Fibroblast of the aortic adventitia (primary cell): ENCODE measurements at regions not wholly inside any gene's neighbourhood (a gene's known extent, or its start where the extent isn't known, plus 50 kb on each side); places are given as distances from the start of the nearest gene placed in this dataset.
"Not testable (repeated sequence)": the region's sequence is repeated elsewhere in the genome, so short reads cannot be mapped to it uniquely, and the experiment has no call there.

ENCODE experiments used
- DNase-seq: peaks from one replicate; pipeline ENCODE4 v3.0.0-alpha.2; 2010; ENCODE audit warnings: low read depth
- H3K4me3 ChIP-seq: 2 replicates; pipeline ENCODE4 v1.5.1; 2011; ENCODE audit warnings: low read depth, mild to moderate bottlenecking, control low read depth, low read length, moderate library complexity
- CTCF ChIP-seq: IDR thresholded peaks from 2 replicates; pipeline ENCODE4 v1.5.1; 2011; ENCODE audit warnings: mild to moderate bottlenecking, low read length, control low read depth, inconsistent platforms; ENCODE audit not compliant: insufficient read depth

- no peak for TF ChIP-seq CTCF
- H3K4me3 ChIP-seq = no peak overlapping the region
- DNase-seq = no peak
Observed at GRCh38 chr5:17070647-17071046, 134.6 kb upstream of the MYO10 start.

DNA sequence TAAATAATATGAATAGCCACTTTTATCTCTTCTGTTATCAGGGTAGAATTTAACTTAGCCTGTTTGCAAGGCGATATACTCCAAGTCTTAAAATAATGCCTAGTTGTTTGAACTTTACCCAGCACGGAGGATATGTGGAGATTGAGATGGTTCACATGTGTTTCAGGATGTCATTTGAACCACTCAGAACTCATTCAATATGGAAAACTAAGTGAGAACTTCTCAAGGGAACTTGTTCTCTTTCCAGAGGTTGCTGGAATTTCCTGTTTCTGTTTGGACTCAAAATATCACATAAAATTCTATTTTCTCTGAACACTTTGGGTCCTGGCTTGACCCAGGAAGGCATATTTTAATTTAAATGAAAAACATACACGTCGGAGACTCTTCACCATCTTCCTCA, 139.1 kb upstream of the MYO10 start:
- H3K4me3 ChIP-seq = no peak overlapping the region
- no peak for TF ChIP-seq CTCF
- DNase-seq = no peak

DNA sequence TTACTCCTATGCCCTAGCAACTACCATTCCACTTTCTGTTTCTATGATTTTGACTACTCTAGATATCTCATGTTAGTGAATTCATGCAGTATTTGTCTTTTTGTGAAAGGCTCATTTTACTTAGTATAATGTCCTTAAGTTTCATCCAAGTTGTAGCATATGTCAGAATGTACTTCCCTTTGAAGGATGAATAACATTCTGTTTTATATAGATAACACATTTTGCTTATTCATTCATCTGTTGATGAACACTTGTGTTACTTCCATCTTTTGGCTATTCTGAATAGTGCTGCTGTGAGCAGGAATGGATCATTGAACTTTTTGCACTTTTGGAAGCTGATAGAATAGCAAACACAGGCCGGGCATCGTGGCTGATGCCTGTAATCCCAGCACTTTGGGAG, 140.2 kb upstream of the MYO10 start:
- no peak overlapping the region for H3K4me3 ChIP-seq
- TF ChIP-seq CTCF = no peak
- no peak for DNase-seq

DNA sequence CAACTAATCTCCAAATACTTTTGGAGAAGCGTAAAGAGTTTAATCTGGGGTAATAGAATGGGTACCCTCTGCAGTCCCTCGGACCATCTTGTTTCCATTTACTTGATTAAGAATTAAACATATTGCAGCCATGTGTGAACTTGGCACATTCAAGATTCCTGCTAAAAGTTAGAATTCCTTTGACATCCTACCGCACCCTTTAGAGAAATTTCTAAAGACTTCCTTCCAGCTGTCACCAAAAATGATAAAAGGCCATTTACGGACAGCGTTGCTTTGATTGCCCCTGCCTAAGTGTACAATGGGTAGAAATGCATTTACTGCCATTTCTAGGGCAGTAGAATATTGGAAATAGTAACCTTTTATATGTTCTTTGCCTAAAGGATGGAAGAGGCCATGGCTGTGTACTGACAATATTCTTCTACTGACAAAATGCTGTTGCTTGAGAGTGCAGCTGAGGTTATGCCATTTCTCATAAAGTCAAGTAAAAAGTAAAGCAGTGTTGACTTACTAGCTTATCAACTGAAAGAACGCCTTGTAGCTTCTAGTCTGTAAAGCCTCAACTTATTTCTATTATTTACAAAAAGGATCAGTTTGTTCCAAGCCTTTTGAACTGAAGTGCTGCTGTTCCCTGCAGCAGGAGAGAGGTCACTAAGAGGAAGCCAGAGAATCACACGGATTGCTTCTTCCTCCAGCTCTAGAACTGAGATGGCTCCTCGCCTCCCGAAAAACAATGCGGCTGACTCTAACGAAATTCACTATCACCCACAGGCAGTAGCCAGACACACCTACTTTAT, 139.8 kb upstream of the BASP1 start:
- DNase-seq = no peak
- no peak for TF ChIP-seq CTCF
- no peak overlapping the region for H3K4me3 ChIP-seq

- DNase-seq = peak; percentile 69
- TF ChIP-seq CTCF = no peak
- H3K4me3 ChIP-seq = peak overlapping the region; percentile 48
Observed at GRCh38 chr5:17079562-17079961, 137.9 kb upstream of the BASP1 start.

- TF ChIP-seq CTCF = no peak
- no peak overlapping the region for H3K4me3 ChIP-seq
- no peak for DNase-seq
Observed at GRCh38 chr5:17080361-17080760, 137.1 kb upstream of the BASP1 start.

DNA sequence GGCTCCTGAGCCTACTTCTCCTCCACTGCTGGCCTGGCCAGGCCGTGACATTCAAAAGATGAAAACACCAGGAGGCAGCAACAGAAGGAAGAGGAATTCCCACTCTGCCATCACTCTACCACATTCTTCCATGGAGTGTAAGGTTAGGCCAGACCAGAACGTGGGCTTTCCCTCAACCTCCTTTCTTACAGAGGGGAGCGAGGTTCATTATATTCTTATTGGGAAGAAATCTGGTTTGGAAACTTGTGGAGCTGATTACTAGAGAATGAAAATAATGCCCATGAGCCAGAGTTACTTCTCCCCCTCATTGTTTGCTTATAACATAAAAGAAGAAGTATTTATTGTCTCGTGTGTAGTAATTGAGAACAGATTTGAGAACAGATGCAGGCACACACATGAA, 136.3 kb upstream of the BASP1 start:
- TF ChIP-seq CTCF = no peak
- no peak for DNase-seq
- no peak overlapping the region for H3K4me3 ChIP-seq

DNA sequence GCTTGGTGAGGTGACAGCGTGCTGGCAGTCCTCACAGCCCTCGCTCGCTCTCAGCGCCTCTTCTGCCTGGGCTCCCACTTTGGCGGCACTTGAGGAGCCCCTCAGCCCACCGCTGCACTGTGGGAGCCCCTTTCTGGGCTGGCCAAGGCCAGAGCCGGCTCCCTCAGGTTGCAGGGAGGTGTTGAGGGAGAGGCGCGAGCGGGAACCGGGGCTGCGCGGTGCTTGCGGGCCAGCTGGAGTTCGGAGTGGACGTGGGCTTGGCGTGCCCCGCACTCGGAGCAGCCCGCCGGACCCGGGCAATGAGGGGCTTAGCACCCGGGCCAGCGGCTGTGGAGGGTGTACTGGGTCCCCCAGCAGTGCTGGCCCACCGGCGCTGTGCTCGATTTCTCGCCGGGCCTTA, 134.2 kb upstream of the BASP1 start:
- H3K4me3 ChIP-seq, DNase-seq: not testable (repeated sequence)
